Calu3 (cell line): ENCODE measurements at regions not wholly inside any gene's neighbourhood (a gene's known extent, or its start where the extent isn't known, plus 50 kb on each side); places are given as distances from the start of the nearest gene placed in this dataset.

ENCODE experiments used
- BruUV-seq: library from RNA; stranded (reverse); fragments of 400-500 nt; replicated peaks from 2 replicates; lab custom pipeline; 2021; lab: Mats Ljungman, UMichigan
- CTCF ChIA-PET: fragments of 300-600 bp; sonication (Branson Sonifier 250); formaldehyde crosslinking; loops from one replicate; lab custom pipeline; 2022; ENCODE audit warnings: antibody characterized with exemption; lab: Charles Lee
- DNase-seq: peaks from one replicate; pipeline ENCODE4 v3.0.0; 2022
- H3K27ac Mint-ChIP-seq: one replicate; pipeline ENCODE4 v1.8.0; 2022; ENCODE audit warnings: mixed read lengths; ENCODE audit not compliant: unreplicated experiment
- H3K27me3 Mint-ChIP-seq: one replicate; pipeline ENCODE4 v1.8.0; 2022; ENCODE audit warnings: mixed read lengths; ENCODE audit not compliant: unreplicated experiment
- H3K36me3 Mint-ChIP-seq: one replicate; pipeline ENCODE4 v1.8.0; 2022; ENCODE audit warnings: mild to moderate bottlenecking, moderate library complexity, mixed read lengths; ENCODE audit not compliant: insufficient read depth, unreplicated experiment
- H3K4me1 Mint-ChIP-seq: one replicate; pipeline ENCODE4 v1.8.0; 2022; ENCODE audit warnings: mild to moderate bottlenecking, low read depth, mixed read lengths; ENCODE audit not compliant: unreplicated experiment
- H3K4me3 Mint-ChIP-seq: one replicate; pipeline ENCODE4 v1.8.0; 2022; ENCODE audit warnings: mild to moderate bottlenecking, low read depth, moderate library complexity, mixed read lengths; ENCODE audit not compliant: unreplicated experiment
- H3K9me3 Mint-ChIP-seq: one replicate; pipeline ENCODE4 v1.8.0; 2022; ENCODE audit warnings: low read depth, mixed read lengths; ENCODE audit not compliant: unreplicated experiment
- intact Hi-C: fragments of 100-400 bp; cut with micrococcal nuclease; formaldehyde crosslinking; loops from one replicate; pipeline ENCODE4 v1.10.0; 2022; ENCODE audit not compliant: unreplicated experiment
- TF ChIP-seq, protein P1 (sequence below): fragments of 200-600 bp; IDR thresholded peaks from one replicate; pipeline ENCODE4 v1.8.0; 2022; ENCODE audit warnings: antibody characterized with exemption; ENCODE audit not compliant: unreplicated experiment

DNA sequence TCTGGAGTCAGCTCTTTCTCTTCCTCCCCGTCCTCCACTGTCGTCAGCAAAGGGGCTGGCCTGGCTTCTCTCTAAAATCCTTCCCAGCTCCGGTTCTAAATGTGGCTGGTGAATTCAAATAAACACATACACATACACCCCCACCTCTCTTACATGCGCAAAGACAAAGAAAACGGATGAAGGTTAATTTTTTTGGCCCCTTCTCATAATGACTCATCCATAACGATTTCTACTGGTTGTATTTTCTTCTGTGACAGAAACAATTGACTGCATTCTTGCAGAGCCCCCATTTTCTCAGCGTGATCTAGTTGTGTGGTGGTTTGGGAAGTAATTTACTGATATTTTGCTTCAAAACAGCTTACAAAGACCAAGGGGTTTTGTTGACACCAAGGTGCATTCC is 130.0 kb upstream of the NTM start:
- Mint-ChIP-seq H3K27me3 (no peaks in the 10 kb centered on the region), H3K4me1 (no peaks in the 10 kb centered on the region), H3K27ac (no peak overlapping the region), H3K36me3 (no peaks in the 10 kb centered on the region), H3K4me3 (no peak overlapping the region), H3K9me3 (peaks cover 11% of the 10 kb centered on the region)
- TF ChIP-seq, protein P1, sequence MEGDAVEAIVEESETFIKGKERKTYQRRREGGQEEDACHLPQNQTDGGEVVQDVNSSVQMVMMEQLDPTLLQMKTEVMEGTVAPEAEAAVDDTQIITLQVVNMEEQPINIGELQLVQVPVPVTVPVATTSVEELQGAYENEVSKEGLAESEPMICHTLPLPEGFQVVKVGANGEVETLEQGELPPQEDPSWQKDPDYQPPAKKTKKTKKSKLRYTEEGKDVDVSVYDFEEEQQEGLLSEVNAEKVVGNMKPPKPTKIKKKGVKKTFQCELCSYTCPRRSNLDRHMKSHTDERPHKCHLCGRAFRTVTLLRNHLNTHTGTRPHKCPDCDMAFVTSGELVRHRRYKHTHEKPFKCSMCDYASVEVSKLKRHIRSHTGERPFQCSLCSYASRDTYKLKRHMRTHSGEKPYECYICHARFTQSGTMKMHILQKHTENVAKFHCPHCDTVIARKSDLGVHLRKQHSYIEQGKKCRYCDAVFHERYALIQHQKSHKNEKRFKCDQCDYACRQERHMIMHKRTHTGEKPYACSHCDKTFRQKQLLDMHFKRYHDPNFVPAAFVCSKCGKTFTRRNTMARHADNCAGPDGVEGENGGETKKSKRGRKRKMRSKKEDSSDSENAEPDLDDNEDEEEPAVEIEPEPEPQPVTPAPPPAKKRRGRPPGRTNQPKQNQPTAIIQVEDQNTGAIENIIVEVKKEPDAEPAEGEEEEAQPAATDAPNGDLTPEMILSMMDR = no peak
- no TSS peak for BruUV-seq
- no peak for DNase-seq
- CTCF ChIA-PET = no interaction called here
- intact Hi-C loops = no loop called here

DNA sequence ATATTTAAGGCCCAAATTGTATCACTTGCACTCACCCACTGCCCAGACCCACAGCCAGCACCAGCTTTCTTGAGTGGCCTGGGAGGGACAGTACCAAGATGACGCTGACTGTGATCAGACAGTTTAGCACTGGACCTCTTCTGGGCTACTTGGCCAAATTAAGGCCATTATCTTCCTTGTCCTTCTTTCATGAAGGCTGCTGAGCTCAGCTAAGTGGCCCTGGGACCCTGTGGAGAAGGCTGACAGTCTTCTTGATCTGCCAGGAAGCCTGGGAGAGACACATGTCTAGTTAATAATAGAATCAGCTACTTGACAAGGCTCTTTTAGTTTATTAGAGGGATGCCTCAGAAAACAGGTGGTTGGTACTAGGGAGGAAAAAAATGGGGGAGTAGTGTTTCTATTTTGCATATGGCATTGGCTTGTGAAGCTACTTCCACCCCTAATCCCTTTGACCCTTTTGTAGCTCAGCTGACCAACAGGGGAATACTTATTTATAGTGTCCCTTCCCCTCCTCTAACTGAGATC is 127.9 kb upstream of the NTM start:
- no TSS peak for BruUV-seq
- H3K27ac Mint-ChIP-seq = no peak overlapping the region
- no peaks in the 10 kb centered on the region for H3K36me3 Mint-ChIP-seq
- no peak for DNase-seq
- intact Hi-C loops = no loop called here
- H3K4me3 Mint-ChIP-seq = no peak overlapping the region
- H3K9me3 Mint-ChIP-seq = peaks cover 14% of the 10 kb centered on the region
- H3K4me1 Mint-ChIP-seq = no peaks in the 10 kb centered on the region
- H3K27me3 Mint-ChIP-seq = no peaks in the 10 kb centered on the region
- TF ChIP-seq, protein P1 = no peak
- CTCF ChIA-PET = no interaction called here

DNA sequence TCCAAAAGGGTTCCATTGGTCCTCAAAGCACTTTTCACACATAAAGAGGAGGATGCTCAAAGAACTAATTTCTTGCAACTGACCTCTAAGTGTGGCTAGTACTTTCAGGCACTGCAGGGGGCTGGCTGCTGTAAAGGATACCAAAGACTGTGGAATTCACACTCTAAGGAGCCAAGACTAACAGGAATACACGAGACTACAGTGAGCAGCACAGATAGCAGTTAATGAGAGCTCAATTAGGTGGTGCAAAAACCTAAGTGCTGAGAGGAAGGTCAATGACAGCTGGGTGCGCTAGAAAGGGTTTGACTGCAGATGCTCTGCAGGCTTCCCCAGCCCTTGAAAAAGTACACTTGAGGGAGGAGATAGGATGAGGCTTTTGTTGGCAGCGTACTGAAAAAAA is 124.3 kb upstream of the NTM start:
- CTCF ChIA-PET = interaction anchor here (0.6 kb wide), 1 partner anchor 526 kb away, joined by 4 read pairs; no protein-coding TSS in a partner anchor
- H3K9me3 Mint-ChIP-seq = peaks cover 5% of the 10 kb centered on the region
- intact Hi-C loops = no loop called here
- H3K27ac Mint-ChIP-seq = no peak overlapping the region
- H3K4me3 Mint-ChIP-seq = no peak overlapping the region
- H3K27me3 Mint-ChIP-seq = no peaks in the 10 kb centered on the region
- no peak for DNase-seq
- TF ChIP-seq, protein P1 = no peak
- H3K4me1 Mint-ChIP-seq = no peaks in the 10 kb centered on the region
- H3K36me3 Mint-ChIP-seq = no peaks in the 10 kb centered on the region
- BruUV-seq = no TSS peak

- TF ChIP-seq, protein P1 = no peak
- no peaks in the 10 kb centered on the region for H3K27me3 Mint-ChIP-seq
Measured at GRCh38 chr11:131246663-131247062, 123.8 kb upstream of the NTM start.

More at GRCh38 chr11:131246663-131247062, 123.8 kb upstream of the NTM start:
- no peak overlapping the region for H3K4me3 Mint-ChIP-seq
- intact Hi-C loops = no loop called here
- no peaks in the 10 kb centered on the region for H3K36me3 Mint-ChIP-seq
- no peak for DNase-seq
- CTCF ChIA-PET = interaction anchor here (0.6 kb wide), 1 partner anchor 527 kb away, joined by 4 read pairs; no protein-coding TSS in a partner anchor
- H3K9me3 Mint-ChIP-seq = peaks cover 5% of the 10 kb centered on the region
- no peaks in the 10 kb centered on the region for H3K4me1 Mint-ChIP-seq
- no TSS peak for BruUV-seq
- no peak overlapping the region for H3K27ac Mint-ChIP-seq
